ENCODE measurements at regions not wholly inside any gene's neighbourhood (a gene's known extent, or its start where the extent isn't known, plus 50 kb on each side); places are given as distances from the start of the nearest gene placed in this dataset.
A peak's percentile ranks its signal among the peaks of the same experiment; 100 is the strongest.

GRCh38 chr5:69042915-69043654, 50.7 kb upstream of the SLC30A5 start:
- ChIA-PET POLR2A (interaction anchor here (0.9 to 1.2 kb wide), 2 partner anchors 50 to 289 kb away, joined by 3 to 4 read pairs; partner anchors contain the start of genes CCDC125 and SLC30A5), CTCF (ENCODE audit: low intra/inter-chr PET ratio, low total read pairs) (interaction anchor here (1.5 to 2.9 kb wide), 2 partner anchors 41 to 292 kb away, joined by 7 to 16 read pairs; no protein-coding TSS in a partner anchor)
- peak; percentile 82 for FAIRE-seq
- peaks cover 28% of the 10 kb centered on the region for H3K4me1 ChIP-seq (ENCODE audit: insufficient read depth, low read length)
- H3K27me3 ChIP-seq (ENCODE audit: control insufficient read depth in 1 of 2, insufficient read depth in 2 of 2, low read length in 2 of 2), result no peaks in the 10 kb centered on the region
- peak; percentile 87 for DNase-seq (ENCODE audit: low spot score)
- H3K4me2 ChIP-seq (ENCODE audit: low read depth, low read length), result peak overlapping the region; percentile 82
- H3K9me3 ChIP-seq (ENCODE audit: low read length), result no peaks in the 10 kb centered on the region
- H3K27ac ChIP-seq (ENCODE audit: extremely low read length, insufficient read depth, low read length), result peak overlapping the region; percentile 37
- H3K4me3 ChIP-seq (replicated peaks in 1 of 3; ENCODE audit: insufficient read depth in 1 of 3, low read depth in 2 of 3, low read length in 3 of 3), result peak overlapping the region; percentile 76 to 84 (median 77)
- in situ Hi-C loops (cut with HindIII; ENCODE audit: extremely low pct_ligation_motif_present, low pct_unique_long_range_greater_than_20kb) (no loop called here), intact Hi-C loops (cut with micrococcal nuclease; ENCODE audit: unreplicated experiment) (loop anchor here (1.0 to 5.0 kb wide), 2 partner anchors 40 to 289 kb away; partner anchors contain the start of gene CCDC125)
- no TSS peak for BruUV-seq (replicated peaks)
- no peaks in the 10 kb centered on the region for H3K36me3 ChIP-seq (replicated peaks in 1 of 2; ENCODE audit: control insufficient read depth in 1 of 2, insufficient read depth in 2 of 2, low read length in 2 of 2)
- H4K20me1 ChIP-seq (ENCODE audit: insufficient read depth, low read length), result no peaks in the 10 kb centered on the region
- WGBS (ENCODE audit: low lambda C conversion rate), result 1% methylated on average over 19 of the region's 19 CpGs
- peak overlapping the region; percentile 96 for H2AFZ ChIP-seq (ENCODE audit: low read length)
- peak; percentile 87 for ATAC-seq
- no peaks in the 10 kb centered on the region for H3K79me2 ChIP-seq (ENCODE audit: insufficient read depth, low read length)
- peak overlapping the region; percentile 60 for H3K9ac ChIP-seq (ENCODE audit: insufficient read depth, low read depth, low read length)
- TF ChIP-seq MEF2D (CRISPR knock-in tag; IDR thresholded peaks at IDR 0.05), result no peak
- peak; percentile 22 for TF ChIP-seq ZBTB25 (CRISPR knock-in tag; IDR thresholded peaks at IDR 0.05)
- no peak for TF ChIP-seq MIXL1 (CRISPR knock-in tag; IDR thresholded peaks at IDR 0.05)
- peak; percentile 51; the same call in 1 of the 2 replicates for TF ChIP-seq ZNF512B (CRISPR knock-in tag; IDR thresholded peaks at IDR 0.05; ENCODE audit: borderline replicate concordance)
- no peak for TF ChIP-seq RAD51 (IDR thresholded peaks at IDR 0.05; ENCODE audit: borderline replicate concordance)
- TF ChIP-seq LCORL (IDR thresholded peaks at IDR 0.05), result no peak
- no peak for TF ChIP-seq LCORL (CRISPR knock-in tag; IDR thresholded peaks at IDR 0.05)
- no peak for TF ChIP-seq SMAD1 (CRISPR knock-in tag; IDR thresholded peaks at IDR 0.05; ENCODE audit: borderline replicate concordance, low read depth)
- TF ChIP-seq BRCA1 (CRISPR knock-in tag; IDR thresholded peaks at IDR 0.05), result no peak
- no peak for TF ChIP-seq ZNF567 (CRISPR knock-in tag; IDR thresholded peaks at IDR 0.05; ENCODE audit: borderline replicate concordance)
- TF ChIP-seq YY1 (IDR thresholded peaks at IDR 0.05; ENCODE audit: insufficient read depth, insufficient replicate concordance, low read depth, low read length), result peak; percentile 71
- no peak for TF ChIP-seq CREB3 (CRISPR knock-in tag; IDR thresholded peaks at IDR 0.05)
- no peak for TF ChIP-seq ZFP90 (CRISPR knock-in tag; IDR thresholded peaks at IDR 0.05; ENCODE audit: borderline replicate concordance)
- no peak for TF ChIP-seq SP4 (CRISPR knock-in tag; IDR thresholded peaks at IDR 0.05)
- TF ChIP-seq ZFAT (CRISPR knock-in tag; conservative IDR thresholded peaks at IDR 0.05), result no peak
- TF ChIP-seq RBFOX2 (IDR thresholded peaks at IDR 0.05; ENCODE audit: low read depth, low read length), result no peak
- no peak for TF ChIP-seq MEIS2 (CRISPR knock-in tag; IDR thresholded peaks at IDR 0.05)
- no peak for TF ChIP-seq ZNF160 (CRISPR knock-in tag; IDR thresholded peaks at IDR 0.05)
- TF ChIP-seq PLRG1 (conservative IDR thresholded peaks at IDR 0.05), result no peak
- TF ChIP-seq MTF1 (CRISPR knock-in tag; IDR thresholded peaks at IDR 0.05), result no peak
- 0 out of 2 replicates have a peak, but pooled peaks have one; percentile 28 for TF ChIP-seq ZFP37 (CRISPR knock-in tag; IDR thresholded peaks at IDR 0.05; ENCODE audit: borderline replicate concordance)
- TF ChIP-seq ZNF563 (CRISPR knock-in tag; IDR thresholded peaks at IDR 0.05), result no peak

Data from HepG2 (cell line).